HepG2 (cell line): ENCODE measurements at regions not wholly inside any gene's neighbourhood (a gene's known extent, or its start where the extent isn't known, plus 50 kb on each side); places are given as distances from the start of the nearest gene placed in this dataset.
A peak's percentile ranks its signal among the peaks of the same experiment; 100 is the strongest.

Experiments used
- ATAC-seq: fragments of 200-7000 bp; cut with Tn5 transposase; 3 replicates; pipeline ENCODE4 v1.9.1; 2020; ENCODE audit warnings: mild to moderate bottlenecking, moderate library complexity
- BruUV-seq: library from RNA; stranded (reverse); fragments of 400-500 nt; replicated peaks from 2 replicates; lab custom pipeline; 2021; lab: Mats Ljungman, UMichigan
- CTCF ChIA-PET: fragments of 300-600 bp; formaldehyde crosslinking; extraction: SDS; loops from one replicate; lab custom pipeline; 2021; ENCODE audit warnings: low total read pairs, inconsistent platforms, low intra/inter-chr PET ratio; lab: Yijun Ruan, JAX
- POLR2A ChIA-PET: fragments of 350-600 bp; sonication (Branson Sonifier 250); formaldehyde crosslinking; loops from one replicate; lab custom pipeline; 2020; ENCODE audit warnings: antibody characterized with exemption, inconsistent platforms; lab: Yijun Ruan, JAX
- DNase-seq: peaks from one replicate; pipeline ENCODE4 v3.0.0-alpha.2; 2015; ENCODE audit warnings: low spot score
- FAIRE-seq: peaks from 3 replicates; lab custom pipeline; 2011; peaks lifted over from hg19 to GRCh38; lab: Jason Lieb, UNC
- H2AFZ ChIP-seq: one replicate; pipeline ENCODE4 v1.6.1; 2011; ENCODE audit warnings: low read length, inconsistent platforms
- H3K27ac ChIP-seq: fragments of 300-600 bp; 3 replicates; pipeline ENCODE4 v1.8.0; 2011; ENCODE audit warnings: mixed run types, mild to moderate bottlenecking, mixed read lengths, low read length, inconsistent platforms; ENCODE audit not compliant: insufficient read depth; ENCODE audit errors: extremely low read length
- H3K27me3 ChIP-seq, 2 experiments: fragments of 200-600 bp in 1 of 2; 2 replicates in 1 of 2; 3 replicates in 1 of 2; pipeline versions ENCODE4 v1.6.0 to v1.8.0; 2011; ENCODE audit warnings: low read length in 2 of 2, mild to moderate bottlenecking in 2 of 2, moderate library complexity in 2 of 2, inconsistent platforms in 1 of 2; ENCODE audit not compliant: insufficient read depth in 2 of 2, control insufficient read depth in 1 of 2
- H3K36me3 ChIP-seq, 2 experiments: fragments of 200-600 bp in 1 of 2; replicated peaks in 1 of 2; 2 replicates in 1 of 2; 3 replicates in 1 of 2; pipeline versions ENCODE4 v1.5.1 to v1.8.0; 2011; ENCODE audit warnings: low read length in 2 of 2, inconsistent platforms in 1 of 2; ENCODE audit not compliant: insufficient read depth in 2 of 2, control insufficient read depth in 1 of 2
- H3K4me1 ChIP-seq: 2 replicates; pipeline ENCODE4 v1.5.1; 2012; ENCODE audit warnings: low read length, inconsistent platforms; ENCODE audit not compliant: insufficient read depth
- H3K4me2 ChIP-seq: 2 replicates; pipeline ENCODE4 v1.6.0; 2011; ENCODE audit warnings: low read depth, low read length, inconsistent platforms
- H3K4me3 ChIP-seq, 3 experiments: fragments of 200-600 bp in 1 of 3; sonication (generic), shearing (Covaris generic) in 1 of 3; replicated peaks in 1 of 3; 2 replicates each; pipeline ENCODE4 v1.5.1; 2011 to 2016; ENCODE audit warnings: low read length in 3 of 3, inconsistent platforms in 2 of 3, low read depth in 2 of 3, mild to moderate bottlenecking in 2 of 3, control low read depth in 1 of 3, mixed read lengths in 1 of 3; ENCODE audit not compliant: insufficient read depth in 1 of 3
- H3K79me2 ChIP-seq: one replicate; pipeline ENCODE4 v1.6.1; 2011; ENCODE audit warnings: low read length, inconsistent platforms; ENCODE audit not compliant: insufficient read depth
- H3K9ac ChIP-seq: 2 replicates; pipeline ENCODE4 v1.6.0; 2011; ENCODE audit warnings: mild to moderate bottlenecking, low read depth, low read length, inconsistent platforms; ENCODE audit not compliant: insufficient read depth
- H3K9me3 ChIP-seq: 2 replicates; pipeline ENCODE4 v1.5.1; 2012; ENCODE audit warnings: mild to moderate bottlenecking, low read length
- H4K20me1 ChIP-seq: 2 replicates; pipeline ENCODE4 v1.6.0; 2011; ENCODE audit warnings: inconsistent platforms, mild to moderate bottlenecking, low read length, moderate library complexity; ENCODE audit not compliant: insufficient read depth
- ELF3 ChIP-seq: IDR thresholded peaks from 2 replicates; pipeline ENCODE4 v1.6.1; 2016; ENCODE audit warnings: missing genetic modification reagents, missing compliant biosample characterization
- HNF1B ChIP-seq: sonication (generic); formaldehyde crosslinking; IDR thresholded peaks from 2 replicates; pipeline ENCODE4 v1.5.1; 2020; ENCODE audit warnings: mild to moderate bottlenecking, moderate library complexity, missing genetic modification reagents
- HNF4A ChIP-seq: sonication (generic); formaldehyde crosslinking; IDR thresholded peaks from 2 replicates; pipeline ENCODE4 v1.4.0; 2020; ENCODE audit warnings: missing genetic modification reagents
- MIXL1 ChIP-seq: IDR thresholded peaks from 2 replicates; pipeline ENCODE4 v1.6.1; 2016
- NFRKB ChIP-seq: fragments of 450-650 bp; IDR thresholded peaks from 2 replicates; pipeline ENCODE4 v1.6.1; 2017
- REPIN1 ChIP-seq: sonication (generic); formaldehyde crosslinking; IDR thresholded peaks from 2 replicates; pipeline ENCODE4 v1.8.0; 2022; ENCODE audit warnings: missing genetic modification reagents, low read depth, mild to moderate bottlenecking, borderline replicate concordance
- RXRB ChIP-seq: IDR thresholded peaks from 2 replicates; pipeline ENCODE4 v1.6.1; 2016; ENCODE audit warnings: borderline replicate concordance, missing genetic modification reagents, missing compliant biosample characterization
- SALL1 ChIP-seq: sonication (generic); formaldehyde crosslinking; IDR thresholded peaks from 2 replicates; pipeline ENCODE4 v1.8.0; 2022; ENCODE audit warnings: mild to moderate bottlenecking, missing genetic modification reagents
- SNAPC5 ChIP-seq: sonication (generic); formaldehyde crosslinking; IDR thresholded peaks from 2 replicates; pipeline ENCODE4 v1.8.1; 2023; ENCODE audit warnings: mild to moderate bottlenecking, missing genetic modification reagents, borderline replicate concordance
- XBP1 ChIP-seq: sonication (generic); formaldehyde crosslinking; IDR thresholded peaks from 2 replicates; pipeline ENCODE4 v1.5.0; 2020; ENCODE audit warnings: missing genetic modification reagents
- ZBTB4 ChIP-seq: sonication (generic); formaldehyde crosslinking; IDR thresholded peaks from 2 replicates; pipeline ENCODE4 v1.4.0; 2020; ENCODE audit warnings: missing genetic modification reagents, mild to moderate bottlenecking, borderline replicate concordance
- ZNF646 ChIP-seq: sonication (generic); formaldehyde crosslinking; IDR thresholded peaks from 2 replicates; pipeline ENCODE4 v1.9.0; 2021; ENCODE audit warnings: mild to moderate bottlenecking, missing genetic modification reagents
- whole genome bisulfite sequencing: methylation state at CpG from one replicate; pipeline ENCODE4 v1.1.6; 2017; ENCODE audit warnings: low lambda C conversion rate; 5-methylcytosine and 5-hydroxymethylcytosine counted together
- in situ Hi-C: cut with HindIII; loops from 2 replicates; pipeline ENCODE4 v1.10.0; 2017; ENCODE audit warnings: low pct_unique_long_range_greater_than_20kb; ENCODE audit not compliant: extremely low pct_ligation_motif_present
- intact Hi-C: fragments of 100-400 bp; cut with micrococcal nuclease; formaldehyde crosslinking; loops from one replicate; pipeline ENCODE4 v1.10.0; 2022; ENCODE audit not compliant: unreplicated experiment

- Histone ChIP-seq H3K9me3 (no peaks in the 10 kb centered on the region), H3K27ac (no peak overlapping the region), H3K27me3 (no peaks in the 10 kb centered on the region), H3K79me2 (no peaks in the 10 kb centered on the region), H3K4me1 (peaks cover 13% of the 10 kb centered on the region), H4K20me1 (no peaks in the 10 kb centered on the region), H3K4me2 (peak overlapping the region; percentile 8; the same call in 1 of the 2 replicates), H3K9ac (no peak overlapping the region), H3K4me3 (no peak overlapping the region), H3K36me3 (no peaks in the 10 kb centered on the region), H2AFZ (no peak overlapping the region)
- peak; percentile 33 for DNase-seq
- in situ Hi-C loops (loop anchor here (25.0 kb wide), 1 partner anchor 1771 kb away; no protein-coding TSS in a partner anchor), intact Hi-C loops (no loop called here)
- BruUV-seq: no TSS peak
- 42% methylated on average over 12 of the region's 12 CpGs for WGBS
- peak; percentile 99 for ATAC-seq
- ChIA-PET CTCF (no interaction called here), POLR2A (no interaction called here)
- peak; percentile 73 for FAIRE-seq
- 0 out of 2 replicates have a peak, but pooled peaks have one; percentile 15 for TF ChIP-seq MIXL1 (CRISPR knock-in tag)
- TF ChIP-seq NFRKB: no peak
- TF ChIP-seq RXRB (CRISPR knock-in tag): peak; percentile 28; the same call in 1 of the 2 replicates
- no peak for TF ChIP-seq REPIN1 (CRISPR knock-in tag)
- peak; percentile 92 for TF ChIP-seq HNF1B (CRISPR knock-in tag)
- no peak for TF ChIP-seq XBP1 (CRISPR knock-in tag)
- TF ChIP-seq ELF3 (CRISPR knock-in tag): peak; percentile 65
- TF ChIP-seq SALL1 (CRISPR knock-in tag): no peak
- TF ChIP-seq HNF4A (CRISPR knock-in tag): peak; percentile 33
- no peak for TF ChIP-seq ZBTB4 (CRISPR knock-in tag)
- no peak for TF ChIP-seq ZNF646 (CRISPR knock-in tag)
- no peak for TF ChIP-seq SNAPC5 (CRISPR knock-in tag)
These were observed 404.9 kb downstream of the TMEM182 start for GRCh38 chr2:103166456-103167324.
